BE2C (cell line): ENCODE measurements at regions not wholly inside any gene's neighbourhood (a gene's known extent, or its start where the extent isn't known, plus 50 kb on each side); places are given as distances from the start of the nearest gene placed in this dataset.
"Not testable (repeated sequence)": the region's sequence is repeated elsewhere in the genome, so short reads cannot be mapped to it uniquely, and the experiment has no call there.

Experiments used
- DNase-seq: peaks from one replicate; pipeline ENCODE4 v3.0.0-alpha.2; 2020
- H3K27me3 ChIP-seq: fragments of 250-450 bp; sonication (Bioruptor Pico); 2 replicates; pipeline ENCODE4 v1.5.1; 2020; ENCODE audit warnings: mild to moderate bottlenecking
- H3K36me3 ChIP-seq: fragments of 250-450 bp; sonication (Bioruptor Pico); 2 replicates; pipeline ENCODE4 v1.5.1; 2020; ENCODE audit warnings: mild to moderate bottlenecking
- H3K4me1 ChIP-seq: fragments of 250-450 bp; sonication (Bioruptor Pico); 2 replicates; pipeline ENCODE4 v1.5.1; 2020
- H3K4me3 ChIP-seq: 2 replicates; pipeline ENCODE4 v1.5.1; 2011; ENCODE audit warnings: low read depth, low read length
- H3K9me3 ChIP-seq: fragments of 250-450 bp; sonication (Bioruptor Pico); 2 replicates; pipeline ENCODE4 v1.5.1; 2020
- TF ChIP-seq, protein P1 (sequence below): IDR thresholded peaks from 2 replicates; pipeline ENCODE4 v1.5.1; 2012; ENCODE audit warnings: mild to moderate bottlenecking, low read depth, low read length

DNA sequence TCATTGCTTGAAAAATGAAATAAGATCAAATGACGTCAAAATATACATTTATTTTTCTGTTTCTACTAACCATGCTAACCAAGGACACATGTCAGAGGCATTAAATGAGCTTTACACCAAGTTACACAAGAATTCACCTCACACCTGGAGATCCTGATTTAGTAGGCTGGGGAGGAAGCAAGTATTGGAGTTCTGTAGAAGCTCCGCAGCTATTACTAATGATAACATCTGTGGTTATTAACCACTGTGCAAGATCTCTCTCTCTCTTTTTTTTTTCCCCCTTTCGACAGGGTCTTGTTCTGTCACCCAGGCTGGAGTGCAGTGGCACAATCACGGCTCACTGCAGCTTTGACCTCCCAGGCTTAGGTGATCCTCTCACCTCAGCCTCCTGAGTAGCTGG, 104.0 kb downstream of the ZNF22 start:
- TF ChIP-seq, protein P1, sequence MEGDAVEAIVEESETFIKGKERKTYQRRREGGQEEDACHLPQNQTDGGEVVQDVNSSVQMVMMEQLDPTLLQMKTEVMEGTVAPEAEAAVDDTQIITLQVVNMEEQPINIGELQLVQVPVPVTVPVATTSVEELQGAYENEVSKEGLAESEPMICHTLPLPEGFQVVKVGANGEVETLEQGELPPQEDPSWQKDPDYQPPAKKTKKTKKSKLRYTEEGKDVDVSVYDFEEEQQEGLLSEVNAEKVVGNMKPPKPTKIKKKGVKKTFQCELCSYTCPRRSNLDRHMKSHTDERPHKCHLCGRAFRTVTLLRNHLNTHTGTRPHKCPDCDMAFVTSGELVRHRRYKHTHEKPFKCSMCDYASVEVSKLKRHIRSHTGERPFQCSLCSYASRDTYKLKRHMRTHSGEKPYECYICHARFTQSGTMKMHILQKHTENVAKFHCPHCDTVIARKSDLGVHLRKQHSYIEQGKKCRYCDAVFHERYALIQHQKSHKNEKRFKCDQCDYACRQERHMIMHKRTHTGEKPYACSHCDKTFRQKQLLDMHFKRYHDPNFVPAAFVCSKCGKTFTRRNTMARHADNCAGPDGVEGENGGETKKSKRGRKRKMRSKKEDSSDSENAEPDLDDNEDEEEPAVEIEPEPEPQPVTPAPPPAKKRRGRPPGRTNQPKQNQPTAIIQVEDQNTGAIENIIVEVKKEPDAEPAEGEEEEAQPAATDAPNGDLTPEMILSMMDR, result no peak
- no peaks in the 10 kb centered on the region for H3K27me3 ChIP-seq

DNA sequence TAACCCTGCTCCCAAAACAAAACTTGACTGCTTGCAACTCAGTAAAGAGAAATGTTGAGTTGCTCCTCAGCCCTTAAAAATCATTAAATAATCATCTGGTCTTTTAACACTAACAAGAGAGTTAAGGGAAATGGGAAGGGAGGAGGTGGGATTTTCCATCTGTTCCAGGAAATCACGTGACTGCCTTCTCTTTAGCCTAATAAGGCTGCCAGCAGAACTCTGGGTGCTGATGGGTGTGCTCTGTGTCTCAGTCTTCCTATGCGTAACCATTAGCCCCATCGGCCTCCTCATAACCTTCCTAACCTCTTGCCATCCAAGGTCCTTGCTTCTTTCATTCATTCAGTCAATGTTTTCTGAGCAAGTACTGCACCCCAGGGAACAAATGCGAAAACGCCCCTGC, 104.6 kb downstream of the ZNF22 start:
- not testable (repeated sequence) for H3K4me3 ChIP-seq, H3K4me1 ChIP-seq, H3K9me3 ChIP-seq, H3K27me3 ChIP-seq, DNase-seq, H3K36me3 ChIP-seq

More for the DNA sequence above, 104.0 kb downstream of the ZNF22 start:
- no peaks in the 10 kb centered on the region for H3K9me3 ChIP-seq
- no peaks in the 10 kb centered on the region for H3K4me1 ChIP-seq
- no peaks in the 10 kb centered on the region for H3K36me3 ChIP-seq
- DNase-seq, result no peak
- no peak overlapping the region for H3K4me3 ChIP-seq

DNA sequence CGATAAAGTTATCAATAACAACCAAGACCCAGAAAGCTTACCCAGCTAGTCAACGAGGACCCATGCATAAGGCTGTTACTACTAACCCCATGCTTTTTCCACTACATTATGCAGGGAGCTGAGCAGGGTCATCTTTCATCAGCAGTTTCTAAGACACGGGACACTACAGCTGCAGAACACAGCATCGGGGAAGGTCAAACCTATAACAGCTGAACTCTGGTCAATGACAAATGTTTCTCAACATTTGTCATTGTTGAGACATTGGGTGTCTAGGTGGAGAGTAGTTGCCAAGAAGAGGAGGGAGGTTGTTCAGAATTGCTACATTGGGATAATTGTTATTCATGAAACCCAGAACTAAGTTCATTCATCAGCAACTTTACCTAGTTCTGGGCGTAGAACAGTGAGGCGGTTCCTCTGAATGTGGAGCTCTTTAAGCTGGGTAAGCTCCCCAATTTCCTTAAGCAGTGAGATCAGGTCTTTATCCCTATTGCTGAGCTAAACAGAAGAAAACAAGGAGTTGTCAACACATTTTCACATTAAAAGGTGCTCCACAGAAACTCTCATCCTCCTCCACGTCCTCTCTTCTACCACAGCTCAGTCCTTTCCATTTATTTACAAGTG, 105.6 kb downstream of the ZNF22 start:
- H3K4me1 ChIP-seq, result no peaks in the 10 kb centered on the region
- H3K27me3 ChIP-seq, result no peaks in the 10 kb centered on the region
- no peaks in the 10 kb centered on the region for H3K36me3 ChIP-seq
- TF ChIP-seq, protein P1, result no peak
- H3K9me3 ChIP-seq, result no peaks in the 10 kb centered on the region
- DNase-seq, result no peak
- H3K4me3 ChIP-seq, result no peak overlapping the region

DNA sequence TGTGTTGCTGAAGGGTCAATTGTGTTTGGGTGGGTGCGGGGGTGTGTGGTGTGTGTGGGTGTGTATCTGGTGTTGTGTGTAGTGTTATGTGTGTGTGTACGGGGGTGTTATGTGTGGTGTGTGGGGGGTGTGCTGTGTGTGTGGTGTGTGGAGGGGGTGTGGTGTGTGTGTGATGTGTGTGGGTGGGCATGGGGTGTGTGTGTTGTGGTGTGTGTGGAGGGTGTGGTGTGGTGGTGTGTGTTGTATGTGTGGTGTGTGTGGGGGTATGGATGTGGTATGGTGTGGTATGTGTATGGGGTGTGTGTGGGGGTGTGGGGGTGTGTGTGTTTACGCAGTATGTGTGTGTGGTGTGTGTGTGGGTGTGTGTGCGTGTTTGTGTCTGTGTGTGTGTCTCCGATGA, 110.8 kb downstream of the ZNF22 start:
- H3K27me3 ChIP-seq, result no peaks in the 10 kb centered on the region
- no peak overlapping the region for H3K4me3 ChIP-seq
- no peaks in the 10 kb centered on the region for H3K4me1 ChIP-seq
- TF ChIP-seq, protein P1, result no peak
- no peaks in the 10 kb centered on the region for H3K36me3 ChIP-seq
- no peak for DNase-seq
- H3K9me3 ChIP-seq, result no peaks in the 10 kb centered on the region

DNA sequence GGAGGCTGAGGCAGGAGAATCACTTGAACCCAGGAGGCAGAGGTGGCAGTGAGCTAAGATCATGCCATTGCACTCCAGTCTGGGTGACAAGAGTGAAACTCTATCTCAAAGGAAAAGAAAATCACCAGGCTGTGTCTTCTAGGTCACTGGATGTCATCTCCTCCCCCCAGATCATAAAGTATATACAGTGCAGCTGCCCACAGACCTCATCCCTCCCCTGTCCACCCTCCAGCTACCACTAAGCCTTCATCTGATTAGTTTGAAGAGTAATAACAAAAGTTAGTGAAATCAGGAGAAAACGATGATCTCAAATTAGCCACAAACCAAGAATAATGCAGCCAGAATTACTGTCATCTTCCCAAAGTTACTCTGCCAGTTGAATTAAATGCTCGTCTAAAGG, 117.2 kb downstream of the ZNF22 start:
- not testable (repeated sequence) for H3K36me3 ChIP-seq, H3K4me1 ChIP-seq, H3K9me3 ChIP-seq, DNase-seq, H3K27me3 ChIP-seq, H3K4me3 ChIP-seq

DNA sequence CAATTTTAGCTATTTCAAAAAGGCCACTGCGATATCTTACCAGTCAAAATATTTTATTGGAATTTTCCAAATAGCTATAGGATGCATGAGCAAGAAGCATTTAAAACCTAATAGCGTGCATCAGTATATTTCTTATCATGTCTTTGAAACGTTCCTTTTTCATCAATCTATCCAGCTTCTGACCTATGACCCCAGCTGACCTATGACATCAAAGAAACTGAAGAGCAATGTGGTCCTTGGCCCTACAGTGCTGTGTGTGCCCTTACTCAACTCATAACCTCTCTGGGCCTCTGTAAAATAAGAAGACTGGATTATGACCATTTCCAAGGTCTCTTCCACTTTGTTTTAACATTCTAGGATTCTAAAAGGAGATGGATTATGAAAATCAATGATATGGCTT, 118.2 kb downstream of the ZNF22 start:
- no peaks in the 10 kb centered on the region for H3K27me3 ChIP-seq
- H3K9me3 ChIP-seq, result no peaks in the 10 kb centered on the region
- TF ChIP-seq, protein P1, result no peak
- no peaks in the 10 kb centered on the region for H3K36me3 ChIP-seq
- H3K4me3 ChIP-seq, result no peak overlapping the region
- H3K4me1 ChIP-seq, result no peaks in the 10 kb centered on the region
- DNase-seq, result no peak

DNA sequence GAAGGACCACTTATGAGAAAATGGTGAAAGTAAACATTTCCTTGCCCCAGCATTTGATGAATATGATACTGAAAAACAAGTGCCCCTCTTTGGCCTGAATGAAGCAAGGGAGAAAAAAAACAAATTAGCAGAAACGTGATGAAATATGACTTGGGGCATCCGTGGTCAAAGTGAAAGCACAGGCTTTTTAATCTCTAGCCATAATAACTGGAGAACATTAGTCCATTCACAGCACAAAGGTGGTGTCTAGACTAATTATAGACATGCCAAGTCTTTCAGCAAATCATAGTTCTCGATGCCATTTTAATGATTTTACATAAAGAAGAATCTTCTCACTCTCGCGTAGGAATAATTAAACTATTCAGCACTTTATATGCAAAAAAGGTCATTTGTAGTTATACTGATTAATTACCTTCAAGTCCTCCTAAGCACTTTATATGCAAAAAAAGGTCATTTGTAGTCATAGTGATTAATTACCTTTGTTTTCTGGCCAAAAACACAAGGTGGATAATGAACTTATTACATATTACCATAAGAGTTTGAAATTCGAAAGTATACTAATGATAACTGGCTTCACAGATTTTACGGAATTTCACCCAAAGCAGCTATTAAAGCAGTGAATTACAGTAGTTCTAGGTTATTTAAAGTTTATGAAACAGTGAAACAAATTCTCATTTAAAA, 121.6 kb downstream of the ZNF22 start:
- H3K36me3 ChIP-seq, H3K4me3 ChIP-seq, H3K27me3 ChIP-seq, H3K4me1 ChIP-seq, DNase-seq, H3K9me3 ChIP-seq: not testable (repeated sequence)
